Retinal pigment epithelial cell (primary cell): ENCODE measurements at regions not wholly inside any gene's neighbourhood (a gene's known extent, or its start where the extent isn't known, plus 50 kb on each side); places are given as distances from the start of the nearest gene placed in this dataset.

ENCODE experiments used
- DNase-seq: peaks from one replicate; pipeline ENCODE4 v3.0.0-alpha.2; 2010; ENCODE audit warnings: low read depth
- H3K4me3 ChIP-seq: 2 replicates; pipeline ENCODE4 v1.5.1; 2011; ENCODE audit warnings: mild to moderate bottlenecking, low read length, control low read depth, moderate library complexity
- TF ChIP-seq, protein P1 (sequence below): conservative IDR thresholded peaks from 2 replicates; pipeline ENCODE4 v1.5.1; 2011; ENCODE audit warnings: low read depth, low read length, control low read depth, inconsistent platforms

DNA sequence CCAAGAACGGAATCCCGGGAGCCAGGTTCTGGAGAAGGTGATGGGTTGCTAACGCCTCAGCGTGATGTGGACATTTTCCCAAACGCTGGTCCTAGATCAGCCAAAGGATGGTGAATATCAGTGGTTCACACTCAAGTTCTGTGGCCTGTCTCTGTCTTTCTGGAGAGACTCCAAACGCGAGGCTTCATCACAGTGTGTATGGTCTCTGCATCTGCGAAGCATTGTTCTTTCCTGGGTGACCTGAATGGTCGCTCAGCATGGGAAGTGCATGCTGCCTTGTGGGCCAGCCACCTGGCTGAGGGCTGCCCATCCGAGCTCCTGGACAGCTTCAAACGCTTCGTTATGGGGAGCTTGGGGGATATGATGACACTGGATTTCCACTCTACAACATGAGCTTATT, 810.0 kb downstream of the TBC1D22A start:
- no peak overlapping the region for H3K4me3 ChIP-seq
- no peak for DNase-seq
- TF ChIP-seq, protein P1, sequence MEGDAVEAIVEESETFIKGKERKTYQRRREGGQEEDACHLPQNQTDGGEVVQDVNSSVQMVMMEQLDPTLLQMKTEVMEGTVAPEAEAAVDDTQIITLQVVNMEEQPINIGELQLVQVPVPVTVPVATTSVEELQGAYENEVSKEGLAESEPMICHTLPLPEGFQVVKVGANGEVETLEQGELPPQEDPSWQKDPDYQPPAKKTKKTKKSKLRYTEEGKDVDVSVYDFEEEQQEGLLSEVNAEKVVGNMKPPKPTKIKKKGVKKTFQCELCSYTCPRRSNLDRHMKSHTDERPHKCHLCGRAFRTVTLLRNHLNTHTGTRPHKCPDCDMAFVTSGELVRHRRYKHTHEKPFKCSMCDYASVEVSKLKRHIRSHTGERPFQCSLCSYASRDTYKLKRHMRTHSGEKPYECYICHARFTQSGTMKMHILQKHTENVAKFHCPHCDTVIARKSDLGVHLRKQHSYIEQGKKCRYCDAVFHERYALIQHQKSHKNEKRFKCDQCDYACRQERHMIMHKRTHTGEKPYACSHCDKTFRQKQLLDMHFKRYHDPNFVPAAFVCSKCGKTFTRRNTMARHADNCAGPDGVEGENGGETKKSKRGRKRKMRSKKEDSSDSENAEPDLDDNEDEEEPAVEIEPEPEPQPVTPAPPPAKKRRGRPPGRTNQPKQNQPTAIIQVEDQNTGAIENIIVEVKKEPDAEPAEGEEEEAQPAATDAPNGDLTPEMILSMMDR, result no peak

DNA sequence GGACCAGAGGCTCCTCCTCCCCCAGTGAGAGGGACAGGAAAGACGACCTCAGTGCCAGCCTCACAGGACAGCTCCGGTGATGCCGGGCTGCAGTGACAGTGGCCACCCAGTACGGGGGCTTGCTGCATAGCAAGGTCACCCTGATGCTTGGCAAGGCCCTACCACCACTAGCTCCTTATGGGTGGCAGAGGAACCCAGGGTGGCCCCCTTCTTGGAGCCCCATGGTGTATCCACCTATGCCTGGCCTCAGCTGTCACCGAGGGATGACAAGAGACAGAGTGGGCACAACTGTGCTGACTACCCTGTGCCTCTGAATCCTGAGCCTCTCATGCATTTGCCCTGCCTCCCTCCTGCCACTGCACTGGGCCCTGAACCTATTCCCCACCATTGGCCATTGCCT, 809.2 kb downstream of the TBC1D22A start:
- no peak overlapping the region for H3K4me3 ChIP-seq
- TF ChIP-seq, protein P1, result no peak
- DNase-seq, result no peak

DNA sequence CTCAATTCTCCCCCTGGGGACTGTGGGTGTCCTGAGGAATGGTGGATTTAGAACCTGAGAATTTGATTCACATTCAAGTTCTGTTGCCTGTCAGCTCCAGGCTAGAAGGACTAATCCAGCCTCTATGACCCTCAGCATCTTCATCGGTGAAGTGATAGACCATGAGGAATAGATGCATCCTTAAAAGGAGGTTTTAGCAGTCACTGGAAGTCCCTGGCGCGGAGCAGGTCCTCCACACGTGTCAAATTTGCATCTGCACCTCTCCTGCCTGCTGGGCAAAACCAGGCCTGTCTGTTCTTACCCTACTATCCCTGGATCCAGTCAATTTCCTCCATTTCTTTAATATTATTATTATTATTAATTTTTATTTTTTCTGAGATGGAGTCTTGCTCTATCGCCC, 808.4 kb downstream of the TBC1D22A start:
- TF ChIP-seq, protein P1, result no peak
- H3K4me3 ChIP-seq, result no peak overlapping the region
- DNase-seq, result no peak

DNA sequence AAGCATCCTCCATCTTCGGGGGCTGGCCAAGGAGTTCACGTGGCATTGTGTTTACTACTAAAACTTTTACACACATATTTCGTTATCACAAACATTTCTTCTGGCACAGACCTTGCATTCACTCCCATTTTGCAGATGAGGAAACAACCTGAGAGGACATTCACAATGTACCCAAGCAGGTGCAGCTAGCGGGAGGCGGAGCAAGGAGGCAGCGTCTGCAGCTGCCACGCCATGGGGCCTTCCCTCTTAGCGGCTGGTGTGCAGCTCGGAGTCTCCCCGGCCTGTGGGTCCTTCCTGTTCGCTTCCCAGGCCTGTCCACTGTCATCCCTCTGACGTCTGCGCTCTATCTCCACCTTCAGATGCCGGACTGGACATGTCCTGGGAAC, 807.8 kb downstream of the TBC1D22A start:
- no peak overlapping the region for H3K4me3 ChIP-seq
- DNase-seq, result no peak
- TF ChIP-seq, protein P1, result no peak

DNA sequence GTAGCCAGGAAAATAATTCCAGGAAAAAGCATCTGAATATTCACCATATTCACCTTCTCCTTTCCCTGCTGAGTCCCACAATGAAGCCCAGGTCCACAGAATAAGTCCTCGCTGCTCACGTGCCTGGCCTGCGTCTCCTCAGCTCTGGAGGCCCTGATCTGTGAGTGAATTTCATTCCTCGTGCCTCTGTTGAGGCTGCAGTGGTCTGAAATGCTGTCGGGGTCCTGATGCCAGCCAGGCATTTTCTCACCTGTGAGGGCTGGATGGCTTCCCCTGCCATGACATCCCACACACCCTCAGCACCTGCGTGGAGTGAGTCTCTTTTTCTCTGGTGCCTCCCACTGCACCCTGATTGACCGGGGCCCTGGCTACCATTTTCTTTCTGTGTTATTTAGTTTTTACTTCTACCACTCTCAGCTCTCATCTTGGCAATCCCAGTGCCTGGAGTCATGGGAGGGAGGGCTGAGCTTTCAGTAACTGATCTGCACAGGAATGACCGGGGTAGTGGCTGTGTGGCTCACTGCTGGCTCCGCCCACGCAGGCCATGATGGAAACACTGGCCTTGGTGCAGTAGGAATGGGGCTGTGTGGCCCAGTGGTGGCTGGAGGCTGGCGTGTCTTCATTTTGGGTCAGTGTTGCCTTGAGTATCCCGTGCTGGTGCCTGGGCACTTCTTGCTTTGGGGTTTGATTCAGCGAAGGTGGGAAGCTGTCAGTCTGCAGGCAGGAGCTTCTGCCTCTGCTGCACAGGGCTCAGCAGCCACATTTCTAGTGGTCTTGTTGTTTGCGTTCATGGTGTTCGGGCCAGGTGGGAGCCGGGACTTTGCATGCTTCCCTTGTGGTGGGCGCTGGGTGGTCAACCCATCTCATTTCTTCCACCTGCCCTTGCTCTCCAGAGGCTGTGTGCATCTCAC, 807.2 kb downstream of the TBC1D22A start:
- DNase-seq, result no peak
- TF ChIP-seq, protein P1, result no peak
- no peak overlapping the region for H3K4me3 ChIP-seq

DNA sequence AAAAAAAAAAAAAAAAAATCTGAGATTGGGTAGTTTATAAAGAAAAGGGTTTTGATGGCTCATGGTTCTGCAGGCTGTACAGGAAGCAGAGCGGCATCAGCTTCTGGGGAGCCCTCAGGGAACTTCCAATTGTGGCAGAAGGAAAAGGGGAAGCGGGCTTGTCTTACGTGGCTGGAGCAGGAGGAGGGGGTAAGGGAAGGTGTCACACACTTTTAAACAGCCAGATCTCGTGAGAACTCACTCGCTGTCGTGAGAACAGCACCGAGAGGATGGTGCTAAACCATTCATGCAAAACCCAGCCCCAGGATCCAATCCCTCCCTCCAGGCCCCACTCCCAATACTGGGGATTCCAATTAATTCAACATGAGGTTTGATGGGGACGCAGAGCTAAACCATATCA, 806.2 kb downstream of the TBC1D22A start:
- DNase-seq, result no peak
- TF ChIP-seq, protein P1, result no peak
- no peak overlapping the region for H3K4me3 ChIP-seq
